GM03348 (cell line): ENCODE measurements at regions not wholly inside any gene's neighbourhood (a gene's known extent, or its start where the extent isn't known, plus 50 kb on each side); places are given as distances from the start of the nearest gene placed in this dataset.
A peak's percentile ranks its signal among the peaks of the same experiment; 100 is the strongest.
"Not testable (repeated sequence)": the region's sequence is repeated elsewhere in the genome, so short reads cannot be mapped to it uniquely, and the experiment has no call there.

ENCODE experiments used
- DNase-seq: peaks from one replicate; pipeline ENCODE4 v3.0.0; 2012; ENCODE audit warnings: low spot score

- no peak for DNase-seq
These were observed 287.2 kb downstream of the IKZF2 start for GRCh38 chr2:212864186-212864585.

DNA sequence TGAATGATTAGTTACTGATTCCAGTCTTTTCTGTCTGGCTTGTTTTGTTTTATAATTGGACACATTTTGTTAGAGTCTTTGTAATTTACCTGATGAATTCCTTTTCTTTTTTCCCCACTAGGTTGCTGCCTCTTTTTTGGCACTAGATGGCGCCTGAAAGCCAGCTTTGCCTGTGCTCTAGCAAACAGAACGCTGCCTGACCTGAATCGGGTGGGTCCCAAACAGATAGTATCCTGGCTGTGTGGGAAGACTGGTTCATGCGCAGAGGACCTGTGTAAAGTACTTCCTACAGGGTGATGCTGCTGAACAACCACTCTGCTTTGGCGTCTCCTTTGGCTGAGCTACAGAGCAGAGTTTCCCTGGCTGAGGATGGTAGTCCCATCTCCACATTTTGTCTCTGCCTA is 288.2 kb downstream of the IKZF2 start:
- DNase-seq: no peak

GRCh38 chr2:212858496-212858895 is 292.9 kb downstream of the IKZF2 start:
- DNase-seq: no peak

DNA sequence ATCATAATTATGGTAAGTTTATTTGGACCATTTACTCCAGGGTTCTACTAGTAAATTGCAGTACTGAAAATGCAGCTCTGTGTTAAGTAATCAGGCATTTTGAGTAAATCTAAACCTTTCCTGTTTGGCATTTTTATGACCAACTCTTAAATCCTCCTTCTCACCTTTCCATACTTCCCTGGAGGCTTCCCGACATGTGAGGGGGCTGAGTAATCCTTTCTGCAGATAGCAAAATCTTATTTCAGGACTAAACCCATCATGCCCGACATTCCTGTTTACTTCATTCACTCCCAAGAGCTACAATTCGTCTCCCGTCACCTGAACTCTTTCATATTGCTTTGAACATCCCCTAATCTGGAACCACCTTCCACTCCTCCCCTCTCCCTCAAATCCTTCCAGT is 296.6 kb downstream of the IKZF2 start:
- no peak for DNase-seq

DNA sequence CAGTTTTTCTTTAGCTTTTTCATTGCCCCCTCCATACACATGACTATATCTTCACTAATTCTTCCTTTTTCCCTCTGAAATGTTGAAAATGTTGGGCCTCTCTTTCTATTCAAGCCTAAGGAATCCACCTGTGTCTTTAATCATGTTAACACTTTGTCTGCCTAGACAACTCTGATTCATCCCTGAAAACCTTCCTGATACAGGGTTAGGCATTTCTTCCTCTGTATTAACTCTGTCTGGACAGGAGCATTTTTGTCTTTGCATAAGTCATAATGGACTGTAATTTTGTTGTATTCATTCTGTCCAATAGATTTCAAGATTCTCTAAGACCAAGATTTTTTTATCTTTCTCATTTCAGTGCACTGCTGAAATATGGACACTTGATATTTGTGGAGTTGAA is 297.3 kb downstream of the IKZF2 start:
- DNase-seq: no peak

DNA sequence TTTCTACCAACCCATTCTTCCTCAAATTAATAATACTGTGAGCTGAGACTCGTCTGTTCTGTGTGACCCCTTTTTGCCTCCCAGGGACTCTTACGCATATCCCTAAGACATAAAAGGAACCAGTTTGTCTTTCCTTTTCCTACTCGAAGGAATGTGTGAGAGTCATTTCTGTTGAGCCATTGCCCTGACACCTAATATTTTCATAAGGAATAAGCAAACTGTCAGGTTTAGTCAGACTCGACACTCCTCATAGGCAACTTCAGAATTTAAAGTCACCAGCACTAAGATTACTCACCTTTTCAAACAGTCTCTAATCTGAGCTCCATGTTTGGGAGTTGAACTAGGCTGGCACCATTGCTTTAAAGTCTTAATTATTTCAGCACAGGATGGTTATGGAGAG is 305.5 kb downstream of the IKZF2 start:
- peak; percentile 22 for DNase-seq

GRCh38 chr2:212843409-212844199 is 305.0 kb upstream of the ERBB4 start:
- DNase-seq: peak; percentile 21

GRCh38 chr2:212842544-212843185 is 304.1 kb upstream of the ERBB4 start:
- DNase-seq: peak; percentile 43

DNA sequence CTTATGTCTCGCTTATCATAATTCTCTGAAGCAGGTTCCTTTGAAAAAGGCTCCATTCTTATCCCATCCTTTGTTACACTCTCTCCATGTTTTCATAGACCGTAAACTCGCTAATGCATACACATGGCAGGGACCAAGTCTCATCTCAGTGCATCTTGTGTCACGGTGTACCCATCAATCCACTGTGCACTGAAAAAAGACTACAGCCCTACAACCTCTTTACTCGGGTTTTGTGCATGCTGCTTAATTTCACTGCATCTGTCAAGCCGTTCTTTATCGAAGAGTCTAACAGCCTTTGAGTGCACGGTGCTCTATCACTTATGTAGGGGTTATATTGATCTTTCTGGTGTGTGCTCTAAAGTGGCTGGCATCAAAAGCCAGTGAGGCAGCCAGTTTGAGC is 302.9 kb upstream of the ERBB4 start:
- no peak for DNase-seq

- no peak for DNase-seq
These were observed 293.9 kb upstream of the ERBB4 start for GRCh38 chr2:212832211-212833195.

GRCh38 chr2:212831671-212832199 is 293.1 kb upstream of the ERBB4 start:
- no peak for DNase-seq

DNA sequence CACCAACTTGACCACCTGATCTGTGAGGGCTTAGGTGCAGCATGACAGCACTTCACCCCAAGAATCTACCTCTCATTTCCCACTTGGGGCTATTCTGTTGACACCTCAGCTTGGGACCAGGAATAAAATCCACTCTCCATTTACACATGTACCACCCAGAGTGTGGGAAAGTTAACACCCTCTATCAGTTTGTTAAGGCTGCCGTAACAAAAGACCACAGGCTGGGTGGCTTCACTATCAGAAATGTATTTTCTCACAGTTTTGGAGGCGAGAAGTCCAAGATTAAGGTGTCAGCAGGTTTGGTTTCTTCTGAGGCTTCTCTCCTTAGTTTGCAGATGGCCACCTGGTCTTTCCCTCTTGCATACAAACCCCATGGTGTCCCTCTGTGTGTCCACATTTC is 277.7 kb upstream of the ERBB4 start:
- no peak for DNase-seq

GRCh38 chr2:212815453-212815852 is 276.9 kb upstream of the ERBB4 start:
- no peak for DNase-seq

- no peak for DNase-seq
These were observed 276.3 kb upstream of the ERBB4 start for GRCh38 chr2:212814941-212815340.

- DNase-seq: no peak
These were observed 273.3 kb upstream of the ERBB4 start for GRCh38 chr2:212811921-212812320.

DNA sequence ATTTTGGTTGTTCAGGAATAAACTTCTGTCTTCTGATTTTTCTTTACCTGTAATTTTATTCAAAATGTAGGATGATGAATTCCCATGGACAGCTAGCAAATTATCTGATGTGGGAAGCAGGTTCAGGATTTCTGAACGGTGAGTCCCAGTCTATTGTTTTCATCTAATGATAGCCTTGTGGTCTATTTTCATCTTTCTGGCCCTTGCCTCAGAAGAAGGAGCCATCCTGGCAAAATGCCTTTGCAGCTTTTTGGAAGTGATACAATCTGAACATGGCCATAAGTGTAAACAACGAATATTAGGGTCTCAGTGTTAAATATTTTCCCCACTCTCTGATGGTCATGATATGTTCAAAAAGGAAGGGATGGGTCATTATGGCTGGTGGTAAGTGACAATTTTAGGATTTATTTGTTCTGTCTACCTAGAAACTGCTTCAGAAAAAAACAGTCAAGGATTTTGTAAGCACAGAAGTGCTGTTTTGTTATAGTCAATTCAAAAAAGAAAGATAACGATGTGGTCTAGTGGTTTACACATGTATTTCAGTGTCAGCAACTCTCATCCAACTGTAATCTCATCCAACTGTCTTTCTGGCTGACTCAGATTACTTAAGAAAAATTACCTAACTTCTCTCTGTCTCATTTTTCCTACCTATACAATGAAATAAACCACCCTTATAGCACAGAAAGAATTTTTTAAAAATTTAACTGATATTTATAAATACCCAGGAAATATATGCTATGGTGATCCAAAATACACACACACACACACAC is 272.6 kb upstream of the ERBB4 start:
- peak; percentile 11 for DNase-seq

DNA sequence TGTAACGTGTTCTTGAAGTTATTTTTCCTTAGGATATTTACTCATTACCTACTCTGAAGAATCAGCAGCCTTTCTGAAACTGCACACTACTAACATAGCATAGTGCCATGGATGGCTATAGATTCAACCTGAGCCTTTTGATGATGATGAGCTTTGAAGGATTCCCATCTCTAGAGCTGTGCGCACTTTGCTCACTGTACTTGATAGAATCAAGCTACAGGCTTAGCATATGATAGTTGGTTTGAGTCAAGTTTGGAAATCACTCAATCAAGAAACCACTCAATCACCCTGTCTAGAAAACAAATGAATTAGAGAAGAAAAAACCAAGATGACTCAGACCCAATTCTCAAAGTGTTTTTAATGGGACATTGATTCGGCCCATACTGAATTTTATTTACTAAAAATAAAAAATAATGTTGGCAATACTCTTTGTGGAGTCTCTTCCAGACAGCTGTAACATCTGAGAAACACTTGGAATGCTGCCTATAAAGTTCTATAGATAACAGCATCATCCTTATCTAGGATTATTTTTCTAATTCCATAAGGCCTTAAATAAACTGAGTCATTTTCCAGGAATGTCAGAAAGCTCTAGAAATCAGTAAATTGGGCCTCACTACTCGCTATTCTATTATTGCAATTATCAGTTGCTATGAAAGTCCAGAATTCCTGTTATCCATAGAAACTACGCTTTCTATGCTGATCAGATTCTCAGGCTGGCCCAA is 259.0 kb upstream of the ERBB4 start:
- DNase-seq: no peak

DNA sequence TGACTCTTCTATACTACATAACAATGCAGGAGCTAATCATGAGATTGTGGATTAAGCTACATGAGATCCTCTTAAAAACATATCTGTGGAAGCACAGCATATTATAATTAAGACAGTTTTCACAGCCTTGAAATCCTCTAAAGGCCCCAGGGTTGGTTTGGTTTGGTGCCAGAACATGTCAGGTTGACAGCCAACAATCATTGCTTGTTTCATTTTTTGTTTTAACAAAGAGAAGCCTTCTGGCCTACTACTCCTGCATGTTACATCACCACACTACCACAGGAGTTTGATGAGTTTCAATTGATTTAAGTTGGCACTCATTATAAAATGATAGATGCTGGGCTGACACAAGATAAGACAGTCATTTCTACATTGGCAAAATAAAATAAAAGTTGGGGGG is 255.9 kb upstream of the ERBB4 start:
- DNase-seq: no peak

DNA sequence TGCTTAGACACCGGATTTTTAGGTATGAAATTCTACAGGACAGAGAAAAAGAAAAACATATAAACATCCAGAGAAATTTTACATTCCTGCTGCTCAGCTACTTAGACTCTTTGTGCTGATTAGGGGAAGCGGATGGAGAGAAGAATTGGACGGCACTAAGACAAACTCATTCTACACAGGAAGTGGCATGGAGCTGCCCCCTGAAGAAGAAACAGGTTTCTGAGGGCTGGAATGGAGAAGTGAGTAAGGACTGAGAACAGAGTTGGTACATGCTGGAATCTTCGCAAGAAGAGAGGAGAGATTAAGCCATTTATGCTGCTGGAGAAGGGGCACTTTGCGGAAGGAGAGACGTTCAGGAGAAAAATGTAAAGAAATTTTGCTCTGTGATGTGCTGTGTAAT is 253.0 kb upstream of the ERBB4 start:
- DNase-seq: no peak

GRCh38 chr2:212786088-212786487 is 247.5 kb upstream of the ERBB4 start:
- DNase-seq: not testable (repeated sequence)

GRCh38 chr2:212777020-212777491 is 238.5 kb upstream of the ERBB4 start:
- peak; percentile 37 for DNase-seq
